Lung (tissue), 11 donors: ENCODE measurements at regions not wholly inside any gene's neighbourhood (a gene's known extent, or its start where the extent isn't known, plus 50 kb on each side); places are given as distances from the start of the nearest gene placed in this dataset.

Experiments used
- ATAC-seq: fragments of 200-7000 bp; cut with Tn5 transposase; one replicate; pipeline ENCODE4 v1.9.1; 2020; ENCODE audit warnings: moderate number of reproducible peaks; ENCODE audit not compliant: insufficient read depth, low FRiP score
- DNase-seq, 3 donors: peaks; one replicate each; pipeline ENCODE4 v3.0.0-alpha.2; 2013 to 2017
- H3K27ac ChIP-seq, 2 donors: one replicate each; pipeline ENCODE4 v1.5.1; 2013; ENCODE audit warnings: mild to moderate bottlenecking in 2 of 2, moderate library complexity in 2 of 2, control low read depth in 1 of 2, inconsistent platforms in 1 of 2, low read depth in 1 of 2, low read length in 1 of 2
- H3K27me3 ChIP-seq, 3 donors: one replicate each; pipeline ENCODE4 v1.5.1; 2013; ENCODE audit warnings: low read length in 2 of 3; ENCODE audit not compliant: control insufficient read depth in 3 of 3, insufficient read depth in 3 of 3
- H3K36me3 ChIP-seq, 4 donors: one replicate each; pipeline ENCODE4 v1.5.1; 2013; ENCODE audit warnings: low read length in 4 of 4, mild to moderate bottlenecking in 1 of 4, moderate library complexity in 1 of 4; ENCODE audit not compliant: control insufficient read depth in 4 of 4, insufficient read depth in 4 of 4
- H3K4me1 ChIP-seq, 5 donors: one replicate each; pipeline ENCODE4 v1.5.1; 2013; ENCODE audit warnings: low read length in 5 of 5, mild to moderate bottlenecking in 2 of 5, moderate library complexity in 1 of 5; ENCODE audit not compliant: control insufficient read depth in 5 of 5, insufficient read depth in 5 of 5
- H3K4me3 ChIP-seq: one replicate; pipeline ENCODE4 v1.5.1; 2013; ENCODE audit warnings: mild to moderate bottlenecking, control low read depth, moderate library complexity
- H3K9ac ChIP-seq, 2 donors: one replicate each; pipeline ENCODE4 v1.5.1; 2013; ENCODE audit warnings: low read length in 2 of 2, control low read depth in 1 of 2; ENCODE audit not compliant: insufficient read depth in 1 of 2
- H3K9me3 ChIP-seq, 4 donors: one replicate each; pipeline ENCODE4 v1.5.1; 2013; ENCODE audit warnings: low read length in 3 of 4, mild to moderate bottlenecking in 1 of 4, moderate library complexity in 1 of 4; ENCODE audit not compliant: control insufficient read depth in 4 of 4, insufficient read depth in 3 of 4
- CTCF ChIP-seq: IDR thresholded peaks from 2 replicates; pipeline ENCODE4 v1.5.1; 2012; ENCODE audit warnings: mild to moderate bottlenecking; ENCODE audit errors: control extremely low read depth, extremely low read depth
- WGBS, 2 donors: extraction: QIAGEN DNeasy Blood & Tissue Kit; methylation state at CpG; one replicate each; pipeline ENCODE4 v1.1.7; 2013; 5-methylcytosine and 5-hydroxymethylcytosine counted together
- donor health status: control.
- donor health status: control.
- donor health status: Bipolar disorder and iron deficiency.
- donor health status: healthy.
- donor health status: DM: yes; HTN: yes; CAD: no.

GRCh38 chr5:110055302-110055701 lies 365.6 kb downstream of the MAN2A1 start:
- Histone ChIP-seq H3K4me1 (no peaks in the 10 kb centered on the region), H3K4me3 (no peak overlapping the region), H3K36me3 (no peaks in the 10 kb centered on the region), H3K27ac (no peak overlapping the region), H3K27me3 (no peaks in the 10 kb centered on the region), H3K9ac (no peak overlapping the region), H3K9me3 (no peaks in the 10 kb centered on the region)
- DNase-seq (no peak), ATAC-seq (no peak)
- 46 to 56% methylated on average over 2 of the region's 2 CpGs for WGBS, 2 donors
- no peak for TF ChIP-seq CTCF

GRCh38 chr5:110056580-110057114 lies 366.9 kb downstream of the MAN2A1 start:
- no peak for ATAC-seq
- 85% methylated on average over 2 of the region's 2 CpGs for WGBS, 2 donors
- no peak for DNase-seq
- no peak overlapping the region for H3K4me3 ChIP-seq
- no peaks in the 10 kb centered on the region for H3K4me1 ChIP-seq
- H3K36me3 ChIP-seq, result no peaks in the 10 kb centered on the region
- H3K27ac ChIP-seq, result no peak overlapping the region
- H3K27me3 ChIP-seq, result no peaks in the 10 kb centered on the region
- no peak for TF ChIP-seq CTCF
- no peaks in the 10 kb centered on the region for H3K9me3 ChIP-seq
- H3K9ac ChIP-seq, result no peak overlapping the region

- 85 to 88% methylated on average over 4 of the region's 4 CpGs for WGBS, 2 donors
- H3K9ac ChIP-seq, result no peak overlapping the region
- DNase-seq (no peak), ATAC-seq (no peak)
- no peaks in the 10 kb centered on the region for H3K9me3 ChIP-seq
- H3K4me3 ChIP-seq, result no peak overlapping the region
- TF ChIP-seq CTCF, result no peak
- no peaks in the 10 kb centered on the region for H3K4me1 ChIP-seq
- H3K36me3 ChIP-seq, result no peaks in the 10 kb centered on the region
- H3K27me3 ChIP-seq, result no peaks in the 10 kb centered on the region
- H3K27ac ChIP-seq, result no peak overlapping the region
Observed at GRCh38 chr5:110058175-110058574, 368.4 kb downstream of the MAN2A1 start.

- Histone ChIP-seq H3K36me3 (no peaks in the 10 kb centered on the region), H3K9me3 (no peaks in the 10 kb centered on the region), H3K4me3 (no peak overlapping the region), H3K9ac (no peak overlapping the region), H3K27me3 (no peaks in the 10 kb centered on the region), H3K27ac (no peak overlapping the region), H3K4me1 (no peaks in the 10 kb centered on the region)
- DNase-seq (no peak), ATAC-seq (no peak)
- no peak for TF ChIP-seq CTCF
- 81 to 95% methylated on average over 1 of the region's 1 CpG for WGBS, 2 donors
Observed at GRCh38 chr5:110062246-110062645, 372.5 kb downstream of the MAN2A1 start.
